CD4-positive, alpha-beta T cell (primary cell): ENCODE measurements at regions not wholly inside any gene's neighbourhood (a gene's known extent, or its start where the extent isn't known, plus 50 kb on each side); places are given as distances from the start of the nearest gene placed in this dataset.

Experiments
- ATAC-seq: fragments of 200-7000 bp; cut with Tn5 transposase; one replicate; pipeline ENCODE4 v1.10.0; 2022; ENCODE audit warnings: mild to moderate bottlenecking; ENCODE audit not compliant: poor library complexity
- CTCF ChIA-PET: fragments of 350-600 bp; sonication (Branson Sonifier 250); formaldehyde crosslinking; loops from one replicate; lab custom pipeline; 2021; ENCODE audit warnings: antibody characterized with exemption, inconsistent platforms; lab: Charles Lee
- POLR2A ChIA-PET: fragments of 350-600 bp; sonication (Branson Sonifier 250); formaldehyde crosslinking; loops from one replicate; lab custom pipeline; 2021; ENCODE audit warnings: antibody characterized with exemption, inconsistent platforms; lab: Charles Lee
- DNase-seq, 14 experiments: peaks; one replicate each; pipeline ENCODE4 v3.0.0-alpha.2; 2013 to 2020; ENCODE audit warnings: mixed read lengths in 2 of 14
- H3K27ac ChIP-seq, 2 donors: one replicate each; pipeline versions ENCODE4 v1.5.1 to v1.7.0; 2013; ENCODE audit warnings: low read length in 2 of 2, low read depth in 1 of 2, mild to moderate bottlenecking in 1 of 2
- H3K27me3 ChIP-seq, 2 experiments: 1 replicate in 1 of 2; 2 replicates in 1 of 2; pipeline versions ENCODE4 v1.6.1 to v1.7.0; 2013; ENCODE audit warnings: low read length in 2 of 2, control low read depth in 1 of 2, mild to moderate bottlenecking in 1 of 2, moderate library complexity in 1 of 2; ENCODE audit not compliant: insufficient read depth in 2 of 2, control insufficient read depth in 1 of 2
- H3K36me3 ChIP-seq: one replicate; pipeline ENCODE4 v1.6.1; 2013; ENCODE audit warnings: low read length, control low read depth; ENCODE audit not compliant: insufficient read depth
- H3K4me1 ChIP-seq: one replicate; pipeline ENCODE4 v1.6.1; 2013; ENCODE audit warnings: low read length, control low read depth; ENCODE audit not compliant: insufficient read depth
- H3K4me3 ChIP-seq: one replicate; pipeline ENCODE4 v1.5.1; 2013; ENCODE audit warnings: mild to moderate bottlenecking, low read length, moderate library complexity
- H3K9me3 ChIP-seq, 2 experiments: 1 replicate in 1 of 2; 2 replicates in 1 of 2; pipeline versions ENCODE4 v1.6.1 to v1.7.0; 2013; ENCODE audit warnings: low read length in 2 of 2, mild to moderate bottlenecking in 2 of 2, control low read depth in 1 of 2, moderate library complexity in 1 of 2; ENCODE audit not compliant: control insufficient read depth in 1 of 2, insufficient read depth in 1 of 2
- H3K27ac Mint-ChIP-seq: one replicate; pipeline ENCODE4 v1.8.0; 2020; ENCODE audit warnings: mixed read lengths
- H3K27me3 Mint-ChIP-seq: one replicate; pipeline ENCODE4 v1.8.0; 2021; ENCODE audit warnings: mixed read lengths
- H3K36me3 Mint-ChIP-seq: one replicate; pipeline ENCODE4 v1.8.0; 2021; ENCODE audit warnings: low read depth, mixed read lengths
- H3K4me1 Mint-ChIP-seq: one replicate; pipeline ENCODE4 v1.8.0; 2021; ENCODE audit warnings: low read depth, mixed read lengths
- H3K4me3 Mint-ChIP-seq: one replicate; pipeline ENCODE4 v1.8.0; 2020; ENCODE audit warnings: mild to moderate bottlenecking, mixed read lengths
- H3K9me3 Mint-ChIP-seq: one replicate; pipeline ENCODE4 v1.8.0; 2020; ENCODE audit warnings: mixed read lengths
- intact Hi-C, 2 experiments: fragments of 100-400 bp; cut with DNase I in 1 of 2; cut with micrococcal nuclease in 1 of 2; formaldehyde crosslinking; loops; one replicate each; pipeline versions ENCODE4 v1.15.1 to v1.9.0; 2023 to 2025; cut with DNase I, micrococcal nuclease
- TF ChIP-seq, protein P1 (sequence below): fragments of 200-600 bp; IDR thresholded peaks from one replicate; pipeline ENCODE4 v1.8.0; 2022; ENCODE audit warnings: antibody characterized with exemption, mild to moderate bottlenecking

DNA sequence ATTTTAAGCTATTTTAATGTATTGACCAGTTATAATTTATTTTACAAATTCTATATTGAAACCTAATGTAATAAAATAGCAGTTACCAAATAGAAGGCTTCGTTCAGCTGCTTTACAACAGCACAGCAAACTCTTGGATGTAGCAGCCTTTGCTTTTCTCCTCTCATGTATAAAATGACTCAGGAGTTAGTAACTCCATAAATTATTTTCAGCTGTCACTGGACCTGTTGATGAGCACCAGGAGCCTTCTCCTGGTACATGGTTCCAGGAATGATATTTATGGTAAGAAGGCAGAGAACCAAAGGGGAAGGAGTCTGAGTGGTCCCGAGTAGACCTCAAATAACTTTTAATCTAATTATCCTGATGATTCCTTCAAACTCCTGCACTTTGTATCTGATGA lies 256.4 kb upstream of the NETO1 start:
- CTCF ChIA-PET = no interaction called here
- Mint-ChIP-seq H3K27me3 (no peaks in the 10 kb centered on the region), H3K36me3 (no peaks in the 10 kb centered on the region), H3K9me3 (peaks cover 5% of the 10 kb centered on the region), H3K4me1 (no peaks in the 10 kb centered on the region), H3K4me3 (no peak overlapping the region), H3K27ac (no peak overlapping the region)
- TF ChIP-seq, protein P1, sequence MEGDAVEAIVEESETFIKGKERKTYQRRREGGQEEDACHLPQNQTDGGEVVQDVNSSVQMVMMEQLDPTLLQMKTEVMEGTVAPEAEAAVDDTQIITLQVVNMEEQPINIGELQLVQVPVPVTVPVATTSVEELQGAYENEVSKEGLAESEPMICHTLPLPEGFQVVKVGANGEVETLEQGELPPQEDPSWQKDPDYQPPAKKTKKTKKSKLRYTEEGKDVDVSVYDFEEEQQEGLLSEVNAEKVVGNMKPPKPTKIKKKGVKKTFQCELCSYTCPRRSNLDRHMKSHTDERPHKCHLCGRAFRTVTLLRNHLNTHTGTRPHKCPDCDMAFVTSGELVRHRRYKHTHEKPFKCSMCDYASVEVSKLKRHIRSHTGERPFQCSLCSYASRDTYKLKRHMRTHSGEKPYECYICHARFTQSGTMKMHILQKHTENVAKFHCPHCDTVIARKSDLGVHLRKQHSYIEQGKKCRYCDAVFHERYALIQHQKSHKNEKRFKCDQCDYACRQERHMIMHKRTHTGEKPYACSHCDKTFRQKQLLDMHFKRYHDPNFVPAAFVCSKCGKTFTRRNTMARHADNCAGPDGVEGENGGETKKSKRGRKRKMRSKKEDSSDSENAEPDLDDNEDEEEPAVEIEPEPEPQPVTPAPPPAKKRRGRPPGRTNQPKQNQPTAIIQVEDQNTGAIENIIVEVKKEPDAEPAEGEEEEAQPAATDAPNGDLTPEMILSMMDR = no peak
- no peak for ATAC-seq
- Histone ChIP-seq H3K27ac (no peak overlapping the region), H3K4me1 (no peaks in the 10 kb centered on the region), H3K9me3 (peaks cover 0 to 13% of the 10 kb centered on the region in 2 experiments), H3K27me3 (no peaks in the 10 kb centered on the region), H3K36me3 (no peaks in the 10 kb centered on the region), H3K4me3 (no peak overlapping the region)
- intact Hi-C loops = no loop called here
- DNase-seq = no peak
- POLR2A ChIA-PET = no interaction called here

DNA sequence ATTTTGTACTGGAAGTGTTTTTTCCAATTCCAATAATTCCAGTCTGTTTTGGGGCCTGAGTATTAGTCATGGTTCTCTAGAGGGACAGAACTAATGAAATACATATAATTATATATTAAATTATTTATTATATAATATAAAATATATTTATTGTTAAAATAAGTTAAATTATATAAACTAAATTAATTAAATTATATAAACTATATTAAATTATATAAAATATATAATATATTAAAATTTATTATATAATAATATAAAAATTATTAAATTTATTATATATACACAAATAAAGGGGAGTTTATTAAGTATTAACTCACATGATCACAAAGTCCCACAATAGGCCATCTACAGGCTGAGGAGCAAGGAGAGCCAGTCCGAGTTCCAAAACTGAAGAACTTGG lies 253.4 kb upstream of the NETO1 start:
- H3K9me3 ChIP-seq = peaks cover 0 to 10% of the 10 kb centered on the region in 2 experiments
- Mint-ChIP-seq H3K4me3 (no peak overlapping the region), H3K36me3 (no peaks in the 10 kb centered on the region), H3K27ac (no peak overlapping the region), H3K4me1 (no peaks in the 10 kb centered on the region), H3K9me3 (peaks cover 5% of the 10 kb centered on the region), H3K27me3 (no peaks in the 10 kb centered on the region)
- TF ChIP-seq, protein P1 = no peak
- no peaks in the 10 kb centered on the region for H3K27me3 ChIP-seq
- ATAC-seq (no peak), DNase-seq (no peak)
- ChIA-PET CTCF (no interaction called here), POLR2A (no interaction called here)
- H3K36me3 ChIP-seq = no peaks in the 10 kb centered on the region
- no peaks in the 10 kb centered on the region for H3K4me1 ChIP-seq
- no peak overlapping the region for H3K4me3 ChIP-seq
- intact Hi-C loops = no loop called here
- H3K27ac ChIP-seq = no peak overlapping the region

DNA sequence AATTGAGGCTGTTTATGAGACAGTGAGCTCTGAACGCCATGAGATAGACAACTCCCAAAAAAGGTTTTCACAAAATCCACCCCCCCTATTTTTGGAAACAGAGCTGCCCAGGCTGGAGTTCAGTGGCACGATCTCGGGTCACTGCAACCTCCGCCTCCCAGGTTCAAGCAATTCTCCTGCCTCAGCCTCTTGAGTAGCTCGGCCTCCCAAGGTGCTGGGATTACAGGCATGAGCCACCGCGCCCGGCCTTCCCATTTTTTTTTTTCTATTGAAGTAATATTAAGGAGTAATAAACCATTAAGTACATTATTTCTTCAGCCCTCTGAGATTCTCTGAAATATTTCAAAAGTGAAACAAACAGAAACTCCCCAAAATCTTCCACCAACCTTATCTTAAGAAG lies 252.8 kb upstream of the NETO1 start:
- ATAC-seq (no peak), DNase-seq (no peak)
- Histone ChIP-seq H3K4me3 (no peak overlapping the region), H3K36me3 (no peaks in the 10 kb centered on the region), H3K27ac (no peak overlapping the region), H3K27me3 (no peaks in the 10 kb centered on the region), H3K9me3 (peaks cover 0 to 10% of the 10 kb centered on the region in 2 experiments), H3K4me1 (no peaks in the 10 kb centered on the region)
- Mint-ChIP-seq H3K27me3 (no peaks in the 10 kb centered on the region), H3K27ac (no peak overlapping the region), H3K4me1 (no peaks in the 10 kb centered on the region), H3K9me3 (peaks cover 5% of the 10 kb centered on the region), H3K36me3 (no peaks in the 10 kb centered on the region), H3K4me3 (no peak overlapping the region)
- ChIA-PET POLR2A (no interaction called here), CTCF (no interaction called here)
- TF ChIP-seq, protein P1 = no peak
- intact Hi-C loops = no loop called here
